ENCODE measurements at regions not wholly inside any gene's neighbourhood (a gene's known extent, or its start where the extent isn't known, plus 50 kb on each side); places are given as distances from the start of the nearest gene placed in this dataset.

- no peak for DNase-seq (ENCODE audit: low read depth, low spot score)
- Histone ChIP-seq H3K36me3 (ENCODE audit: insufficient read depth, insufficient read length, low read length) (no peaks in the 10 kb centered on the region), H3K9ac (ENCODE audit: insufficient read length, low read depth) (no peak overlapping the region), H3K27me3 (ENCODE audit: insufficient read depth, insufficient read length) (no peaks in the 10 kb centered on the region), H3K4me3 (ENCODE audit: insufficient read length, low read depth) (no peak overlapping the region), H3K4me1 (ENCODE audit: insufficient read depth, insufficient read length) (no peaks in the 10 kb centered on the region), H3K9me3 (ENCODE audit: insufficient read depth, low read length) (peaks cover 23% of the 10 kb centered on the region)
- no peak for TF ChIP-seq SUZ12 (IDR thresholded peaks at IDR 0.05; ENCODE audit: extremely low read depth, insufficient read depth, insufficient read length)
- TF ChIP-seq ZNF274 (IDR thresholded peaks at IDR 0.05; ENCODE audit: low read depth, low read length): no peak
- no peak for TF ChIP-seq YY1 (IDR thresholded peaks at IDR 0.05; ENCODE audit: insufficient read depth, insufficient read length)
Measured at GRCh38 chr3:16725972-16726371, 120.7 kb upstream of the DAZL start.

GRCh38 chr3:16728770-16729745, 123.8 kb upstream of the DAZL start:
- H3K9me3 ChIP-seq (ENCODE audit: insufficient read depth, low read length): peaks cover 23% of the 10 kb centered on the region
- DNase-seq (ENCODE audit: low read depth, low spot score): no peak
- H3K36me3 ChIP-seq (ENCODE audit: insufficient read depth, insufficient read length, low read length): no peaks in the 10 kb centered on the region
- H3K27me3 ChIP-seq (ENCODE audit: insufficient read depth, insufficient read length): no peaks in the 10 kb centered on the region
- no peak overlapping the region for H3K9ac ChIP-seq (ENCODE audit: insufficient read length, low read depth)
- TF ChIP-seq ZNF274 (IDR thresholded peaks at IDR 0.05; ENCODE audit: low read depth, low read length) (no peak), SUZ12 (IDR thresholded peaks at IDR 0.05; ENCODE audit: extremely low read depth, insufficient read depth, insufficient read length) (no peak), YY1 (IDR thresholded peaks at IDR 0.05; ENCODE audit: insufficient read depth, insufficient read length) (no peak)
- H3K4me1 ChIP-seq (ENCODE audit: insufficient read depth, insufficient read length): no peaks in the 10 kb centered on the region
- H3K4me3 ChIP-seq (ENCODE audit: insufficient read length, low read depth): no peak overlapping the region

- Histone ChIP-seq H3K4me1 (ENCODE audit: insufficient read depth, insufficient read length) (no peaks in the 10 kb centered on the region), H3K9me3 (ENCODE audit: insufficient read depth, low read length) (peaks cover 40% of the 10 kb centered on the region), H3K27me3 (ENCODE audit: insufficient read depth, insufficient read length) (no peaks in the 10 kb centered on the region), H3K36me3 (ENCODE audit: insufficient read depth, insufficient read length, low read length) (no peaks in the 10 kb centered on the region), H3K9ac (ENCODE audit: insufficient read length, low read depth) (no peak overlapping the region), H3K4me3 (ENCODE audit: insufficient read length, low read depth) (no peak overlapping the region)
- TF ChIP-seq SUZ12 (IDR thresholded peaks at IDR 0.05; ENCODE audit: extremely low read depth, insufficient read depth, insufficient read length): no peak
- TF ChIP-seq YY1 (IDR thresholded peaks at IDR 0.05; ENCODE audit: insufficient read depth, insufficient read length): no peak
- no peak for TF ChIP-seq ZNF274 (IDR thresholded peaks at IDR 0.05; ENCODE audit: low read depth, low read length)
- no peak for DNase-seq (ENCODE audit: low read depth, low spot score)
Measured at GRCh38 chr3:16738451-16738850, 133.2 kb upstream of the DAZL start.

- Histone ChIP-seq H3K4me3 (ENCODE audit: insufficient read length, low read depth) (no peak overlapping the region), H3K9ac (ENCODE audit: insufficient read length, low read depth) (no peak overlapping the region), H3K27me3 (ENCODE audit: insufficient read depth, insufficient read length) (no peaks in the 10 kb centered on the region), H3K9me3 (ENCODE audit: insufficient read depth, low read length) (peaks cover 43% of the 10 kb centered on the region), H3K36me3 (ENCODE audit: insufficient read depth, insufficient read length, low read length) (no peaks in the 10 kb centered on the region), H3K4me1 (ENCODE audit: insufficient read depth, insufficient read length) (no peaks in the 10 kb centered on the region)
- TF ChIP-seq YY1 (IDR thresholded peaks at IDR 0.05; ENCODE audit: insufficient read depth, insufficient read length) (no peak), ZNF274 (IDR thresholded peaks at IDR 0.05; ENCODE audit: low read depth, low read length) (no peak), SUZ12 (IDR thresholded peaks at IDR 0.05; ENCODE audit: extremely low read depth, insufficient read depth, insufficient read length) (no peak)
- no peak for DNase-seq (ENCODE audit: low read depth, low spot score)
Measured at GRCh38 chr3:16739541-16740105, 134.4 kb upstream of the DAZL start.

GRCh38 chr3:16740515-16740914, 135.3 kb upstream of the DAZL start:
- DNase-seq (ENCODE audit: low read depth, low spot score): no peak
- no peaks in the 10 kb centered on the region for H3K4me1 ChIP-seq (ENCODE audit: insufficient read depth, insufficient read length)
- TF ChIP-seq SUZ12 (IDR thresholded peaks at IDR 0.05; ENCODE audit: extremely low read depth, insufficient read depth, insufficient read length): no peak
- no peak for TF ChIP-seq YY1 (IDR thresholded peaks at IDR 0.05; ENCODE audit: insufficient read depth, insufficient read length)
- no peak for TF ChIP-seq ZNF274 (IDR thresholded peaks at IDR 0.05; ENCODE audit: low read depth, low read length)
- H3K9me3 ChIP-seq (ENCODE audit: insufficient read depth, low read length): peaks cover 43% of the 10 kb centered on the region
- no peaks in the 10 kb centered on the region for H3K27me3 ChIP-seq (ENCODE audit: insufficient read depth, insufficient read length)
- H3K9ac ChIP-seq (ENCODE audit: insufficient read length, low read depth): no peak overlapping the region
- H3K4me3 ChIP-seq (ENCODE audit: insufficient read length, low read depth): no peak overlapping the region
- no peaks in the 10 kb centered on the region for H3K36me3 ChIP-seq (ENCODE audit: insufficient read depth, insufficient read length, low read length)

GRCh38 chr3:16741103-16741758, 136.0 kb upstream of the DAZL start:
- Histone ChIP-seq H3K9ac (ENCODE audit: insufficient read length, low read depth) (no peak overlapping the region), H3K27me3 (ENCODE audit: insufficient read depth, insufficient read length) (no peaks in the 10 kb centered on the region), H3K9me3 (ENCODE audit: insufficient read depth, low read length) (peaks cover 43% of the 10 kb centered on the region), H3K4me3 (ENCODE audit: insufficient read length, low read depth) (no peak overlapping the region), H3K4me1 (ENCODE audit: insufficient read depth, insufficient read length) (no peaks in the 10 kb centered on the region), H3K36me3 (ENCODE audit: insufficient read depth, insufficient read length, low read length) (no peaks in the 10 kb centered on the region)
- no peak for DNase-seq (ENCODE audit: low read depth, low spot score)
- no peak for TF ChIP-seq SUZ12 (IDR thresholded peaks at IDR 0.05; ENCODE audit: extremely low read depth, insufficient read depth, insufficient read length)

- no peaks in the 10 kb centered on the region for H3K27me3 ChIP-seq (ENCODE audit: insufficient read depth, insufficient read length)
- no peak overlapping the region for H3K4me3 ChIP-seq (ENCODE audit: insufficient read length, low read depth)
- DNase-seq (ENCODE audit: low read depth, low spot score): no peak
- TF ChIP-seq SUZ12 (IDR thresholded peaks at IDR 0.05; ENCODE audit: extremely low read depth, insufficient read depth, insufficient read length) (no peak), ZNF274 (IDR thresholded peaks at IDR 0.05; ENCODE audit: low read depth, low read length) (no peak), YY1 (IDR thresholded peaks at IDR 0.05; ENCODE audit: insufficient read depth, insufficient read length) (no peak)
- H3K9me3 ChIP-seq (ENCODE audit: insufficient read depth, low read length): peaks cover 43% of the 10 kb centered on the region
- H3K4me1 ChIP-seq (ENCODE audit: insufficient read depth, insufficient read length): no peaks in the 10 kb centered on the region
- no peak overlapping the region for H3K9ac ChIP-seq (ENCODE audit: insufficient read length, low read depth)
- H3K36me3 ChIP-seq (ENCODE audit: insufficient read depth, insufficient read length, low read length): no peaks in the 10 kb centered on the region
Measured at GRCh38 chr3:16741890-16742289, 136.7 kb upstream of the DAZL start.

Measured in NT2/D1 (cell line).